Activated CD4-positive, alpha-beta T cell treated with anti-CD3 and anti-CD28 coated beads, Interleukin-2, amount 50 U/mL, for 48 hours (primary cell): ENCODE measurements at regions not wholly inside any gene's neighbourhood (a gene's known extent, or its start where the extent isn't known, plus 50 kb on each side); places are given as distances from the start of the nearest gene placed in this dataset.

Source experiments
- DNase-seq, 2 experiments: peaks; one replicate each; pipeline ENCODE4 v3.0.0-alpha.2; 2020

- peak; percentile 61 to 72 for DNase-seq
Measured at GRCh38 chr2:161077367-161078210, 82.6 kb upstream of the TANK start.

GRCh38 chr2:161078211-161078539, 82.1 kb upstream of the TANK start:
- no peak for DNase-seq

GRCh38 chr2:161085149-161085548, 75.1 kb upstream of the TANK start:
- DNase-seq = no peak

GRCh38 chr2:161088658-161089350, 71.4 kb upstream of the TANK start:
- DNase-seq = no peak

- peak; percentile 29 to 40 for DNase-seq
Measured at GRCh38 chr2:161090411-161090810, 69.8 kb upstream of the TANK start.

GRCh38 chr2:161095314-161095713, 64.9 kb upstream of the TANK start:
- DNase-seq = no peak

- DNase-seq = no peak
Measured at GRCh38 chr2:161096336-161096735, 63.9 kb upstream of the TANK start.

GRCh38 chr2:161097157-161097556, 63.1 kb upstream of the TANK start:
- no peak for DNase-seq

- no peak for DNase-seq
Measured at GRCh38 chr2:161100211-161100895, 59.9 kb upstream of the TANK start.

GRCh38 chr2:161101406-161101805, 58.8 kb upstream of the TANK start:
- no peak for DNase-seq

GRCh38 chr2:161102770-161103450, 57.3 kb upstream of the TANK start:
- DNase-seq = no peak

GRCh38 chr2:161103451-161103831, 56.8 kb upstream of the TANK start:
- no peak for DNase-seq

GRCh38 chr2:161104054-161104553, 56.1 kb upstream of the TANK start:
- DNase-seq = no peak

GRCh38 chr2:161107265-161107664, 53.0 kb upstream of the TANK start:
- DNase-seq = no peak
